ENCODE measurements at regions not wholly inside any gene's neighbourhood (a gene's known extent, or its start where the extent isn't known, plus 50 kb on each side); places are given as distances from the start of the nearest gene placed in this dataset.

DNA sequence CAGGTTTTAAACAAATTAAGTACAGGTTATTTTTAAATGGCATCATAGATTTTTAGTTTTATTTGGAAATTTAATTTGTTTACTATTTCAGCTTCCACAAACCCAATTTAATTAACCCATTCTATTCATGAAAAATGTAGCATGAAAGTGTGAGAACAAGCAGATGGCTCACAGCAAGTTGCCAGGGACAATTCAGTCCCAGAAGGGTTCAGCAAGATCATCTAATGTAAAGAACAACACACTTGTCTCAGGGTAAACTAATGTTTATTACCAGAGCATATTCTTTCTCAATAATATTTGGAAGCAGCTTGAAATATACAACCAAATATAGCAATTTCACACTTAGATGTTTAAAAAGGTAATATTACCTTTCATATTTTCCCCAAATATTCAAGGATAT lies 166.9 kb upstream of the SLC13A1 start:
- ATAC-seq (no peak), DNase-seq (no peak)
- H3K79me2 ChIP-seq (ENCODE audit: low read length), result no peaks in the 10 kb centered on the region
- no peaks in the 10 kb centered on the region for H3F3A ChIP-seq (ENCODE audit: low read length, unreplicated experiment)
- no peak overlapping the region for H3K4me2 ChIP-seq (ENCODE audit: low read length)
- CTCF ChIA-PET, result interaction anchor here (1.0 to 1.4 kb wide), 2 partner anchors 158 to 296 kb away, joined by 3 to 15 read pairs; no protein-coding TSS in a partner anchor
- no peak overlapping the region for H3K27ac ChIP-seq (ENCODE audit: low read length)
- H3K36me3 ChIP-seq (ENCODE audit: low read depth, low read length), result no peaks in the 10 kb centered on the region
- no peaks in the 10 kb centered on the region for H3K9me3 ChIP-seq (ENCODE audit: low read length)
- no TSS peak for BruUV-seq (replicated peaks)
- H3K27me3 ChIP-seq (ENCODE audit: low read length), result no peaks in the 10 kb centered on the region
- H3K9me2 ChIP-seq (replicated peaks; ENCODE audit: low read length), result no peaks in the 10 kb centered on the region
- no peaks in the 10 kb centered on the region for H4K20me1 ChIP-seq (ENCODE audit: low read length)
- POLR2A ChIA-PET (ENCODE audit: unreplicated experiment), result no interaction called here
- no peaks in the 10 kb centered on the region for H3K4me1 ChIP-seq (ENCODE audit: insufficient read depth, low read length)
- H3K9ac ChIP-seq (ENCODE audit: low read length), result no peak overlapping the region
- H2AFZ ChIP-seq (ENCODE audit: low read length), result no peak overlapping the region
- H3K4me3 ChIP-seq (ENCODE audit: low read length), result no peak overlapping the region
- intact Hi-C loops (cut with micrococcal nuclease), result loop anchor here (2.0 to 5.0 kb wide), 3 partner anchors 158 to 479 kb away; partner anchors contain the start of gene CADPS2
- TF ChIP-seq EZH2phosphoT487 (IDR thresholded peaks at IDR 0.05; ENCODE audit: borderline replicate concordance, low read length) (no peak), EZH2 (IDR thresholded peaks at IDR 0.05; ENCODE audit: low read length, unreplicated experiment) (no peak)
- TF ChIP-seq, protein P1, sequence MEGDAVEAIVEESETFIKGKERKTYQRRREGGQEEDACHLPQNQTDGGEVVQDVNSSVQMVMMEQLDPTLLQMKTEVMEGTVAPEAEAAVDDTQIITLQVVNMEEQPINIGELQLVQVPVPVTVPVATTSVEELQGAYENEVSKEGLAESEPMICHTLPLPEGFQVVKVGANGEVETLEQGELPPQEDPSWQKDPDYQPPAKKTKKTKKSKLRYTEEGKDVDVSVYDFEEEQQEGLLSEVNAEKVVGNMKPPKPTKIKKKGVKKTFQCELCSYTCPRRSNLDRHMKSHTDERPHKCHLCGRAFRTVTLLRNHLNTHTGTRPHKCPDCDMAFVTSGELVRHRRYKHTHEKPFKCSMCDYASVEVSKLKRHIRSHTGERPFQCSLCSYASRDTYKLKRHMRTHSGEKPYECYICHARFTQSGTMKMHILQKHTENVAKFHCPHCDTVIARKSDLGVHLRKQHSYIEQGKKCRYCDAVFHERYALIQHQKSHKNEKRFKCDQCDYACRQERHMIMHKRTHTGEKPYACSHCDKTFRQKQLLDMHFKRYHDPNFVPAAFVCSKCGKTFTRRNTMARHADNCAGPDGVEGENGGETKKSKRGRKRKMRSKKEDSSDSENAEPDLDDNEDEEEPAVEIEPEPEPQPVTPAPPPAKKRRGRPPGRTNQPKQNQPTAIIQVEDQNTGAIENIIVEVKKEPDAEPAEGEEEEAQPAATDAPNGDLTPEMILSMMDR (conservative IDR thresholded peaks at IDR 0.05; ENCODE audit: low read depth, low read length), result no peak

DNA sequence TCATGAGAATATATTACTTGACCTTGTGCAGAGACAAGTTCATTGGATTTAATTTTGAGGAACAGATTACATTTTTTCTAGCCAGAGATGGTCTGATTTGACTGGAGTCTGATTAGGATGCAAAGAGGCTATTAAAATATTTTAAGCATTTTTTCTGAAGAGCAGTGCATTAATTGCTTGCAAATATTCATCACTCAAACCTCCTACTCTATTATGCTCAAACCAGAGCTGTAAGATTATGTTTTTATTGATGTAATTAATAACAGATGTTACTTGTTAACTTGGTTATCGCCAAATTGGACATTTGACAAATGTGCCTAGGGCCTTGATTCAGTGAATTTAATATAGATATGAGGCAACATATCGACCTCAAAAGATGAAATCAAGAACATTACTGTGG lies 160.9 kb upstream of the SLC13A1 start:
- no peak overlapping the region for H3K4me3 ChIP-seq (ENCODE audit: low read length)
- H3K9me3 ChIP-seq (ENCODE audit: low read length), result no peaks in the 10 kb centered on the region
- no peaks in the 10 kb centered on the region for H3K79me2 ChIP-seq (ENCODE audit: low read length)
- no peaks in the 10 kb centered on the region for H3K27me3 ChIP-seq (ENCODE audit: low read length)
- no peak overlapping the region for H3K4me2 ChIP-seq (ENCODE audit: low read length)
- CTCF ChIA-PET, result no interaction called here
- TF ChIP-seq EZH2 (IDR thresholded peaks at IDR 0.05; ENCODE audit: low read length, unreplicated experiment) (no peak), EZH2phosphoT487 (IDR thresholded peaks at IDR 0.05; ENCODE audit: borderline replicate concordance, low read length) (no peak)
- TF ChIP-seq, protein P1 (conservative IDR thresholded peaks at IDR 0.05; ENCODE audit: low read depth, low read length), result no peak
- no peaks in the 10 kb centered on the region for H3K9me2 ChIP-seq (replicated peaks; ENCODE audit: low read length)
- H3K9ac ChIP-seq (ENCODE audit: low read length), result no peak overlapping the region
- H2AFZ ChIP-seq (ENCODE audit: low read length), result no peak overlapping the region
- ATAC-seq (no peak), DNase-seq (no peak)
- intact Hi-C loops (cut with micrococcal nuclease), result no loop called here
- no peaks in the 10 kb centered on the region for H3F3A ChIP-seq (ENCODE audit: low read length, unreplicated experiment)
- POLR2A ChIA-PET (ENCODE audit: unreplicated experiment), result no interaction called here
- no TSS peak for BruUV-seq (replicated peaks)
- H3K27ac ChIP-seq (ENCODE audit: low read length), result no peak overlapping the region
- H4K20me1 ChIP-seq (ENCODE audit: low read length), result no peaks in the 10 kb centered on the region
- no peaks in the 10 kb centered on the region for H3K4me1 ChIP-seq (ENCODE audit: insufficient read depth, low read length)
- H3K36me3 ChIP-seq (ENCODE audit: low read depth, low read length), result no peaks in the 10 kb centered on the region

DNA sequence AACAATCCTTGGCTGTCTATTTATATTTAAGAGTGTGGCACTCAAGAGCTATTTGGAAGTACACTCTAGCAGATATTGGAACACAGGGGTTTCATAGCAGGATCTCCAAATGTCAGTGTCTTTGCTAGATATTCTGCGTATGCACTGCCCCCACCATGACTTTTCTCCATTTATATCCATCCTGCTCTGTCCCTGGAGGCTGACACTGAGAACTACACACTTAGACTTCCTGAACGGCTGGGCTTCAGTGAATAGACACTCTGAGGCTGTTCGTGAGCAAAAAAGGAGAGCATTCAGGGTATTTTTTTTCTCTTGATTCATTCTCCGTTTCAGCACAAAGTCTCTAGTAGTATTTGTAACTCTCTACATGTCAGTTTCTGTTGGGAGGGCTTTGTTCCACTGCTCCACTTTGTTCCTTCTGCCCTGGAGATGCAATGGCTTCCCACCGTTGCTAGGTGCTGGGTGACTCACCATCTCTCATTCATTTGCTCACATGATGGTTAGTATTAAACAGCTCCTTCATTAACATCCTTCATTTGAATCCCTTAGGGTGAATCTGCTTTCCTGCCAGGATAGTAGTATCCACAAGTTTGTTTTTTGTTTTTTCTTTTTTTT lies 155.9 kb upstream of the SLC13A1 start:
- Histone ChIP-seq H3K9me2 (replicated peaks; ENCODE audit: low read length) (no peaks in the 10 kb centered on the region), H3K27ac (ENCODE audit: low read length) (no peak overlapping the region), H3K4me3 (ENCODE audit: low read length) (no peak overlapping the region), H3K27me3 (ENCODE audit: low read length) (no peaks in the 10 kb centered on the region), H3K79me2 (ENCODE audit: low read length) (no peaks in the 10 kb centered on the region), H3F3A (ENCODE audit: low read length, unreplicated experiment) (no peaks in the 10 kb centered on the region), H3K4me2 (ENCODE audit: low read length) (no peak overlapping the region), H3K36me3 (ENCODE audit: low read depth, low read length) (no peaks in the 10 kb centered on the region), H3K4me1 (ENCODE audit: insufficient read depth, low read length) (no peaks in the 10 kb centered on the region), H4K20me1 (ENCODE audit: low read length) (no peaks in the 10 kb centered on the region), H3K9me3 (ENCODE audit: low read length) (no peaks in the 10 kb centered on the region), H3K9ac (ENCODE audit: low read length) (no peak overlapping the region), H2AFZ (ENCODE audit: low read length) (no peak overlapping the region)
- POLR2A ChIA-PET (ENCODE audit: unreplicated experiment), result no interaction called here
- TF ChIP-seq, protein P1 (conservative IDR thresholded peaks at IDR 0.05; ENCODE audit: low read depth, low read length), result no peak
- TF ChIP-seq EZH2phosphoT487 (IDR thresholded peaks at IDR 0.05; ENCODE audit: borderline replicate concordance, low read length), result no peak
- TF ChIP-seq EZH2 (IDR thresholded peaks at IDR 0.05; ENCODE audit: low read length, unreplicated experiment), result no peak
- DNase-seq (peak; percentile 6), ATAC-seq (peak; percentile 43; the same call in 1 of the 2 replicates)
- CTCF ChIA-PET, result no interaction called here
- intact Hi-C loops (cut with micrococcal nuclease), result no loop called here
- no TSS peak for BruUV-seq (replicated peaks)

Measured in PC-3 (cell line).